ENCODE measurements at regions not wholly inside any gene's neighbourhood (a gene's known extent, or its start where the extent isn't known, plus 50 kb on each side); places are given as distances from the start of the nearest gene placed in this dataset.

GRCh38 chrX:125742811-125743210 is 423.1 kb downstream of the TEX13C start:
- Histone ChIP-seq H3K4me1 (ENCODE audit: control insufficient read depth, low read depth, low read length) (no peaks in the 10 kb centered on the region), H3K4me3 (ENCODE audit: low read length) (no peak overlapping the region), H3K9me3 (ENCODE audit: control insufficient read depth, low read depth, low read length) (peaks cover 8% of the 10 kb centered on the region), H3K9ac (ENCODE audit: low read length) (no peak overlapping the region), H3K36me3 (ENCODE audit: control insufficient read depth, low read depth, low read length) (no peaks in the 10 kb centered on the region), H3K27me3 (ENCODE audit: control insufficient read depth, insufficient read depth, low read length) (no peaks in the 10 kb centered on the region), H3K27ac (ENCODE audit: low read length) (no peak overlapping the region)

GRCh38 chrX:125744914-125745313 is 421.2 kb downstream of the DCAF12L2 start:
- Histone ChIP-seq H3K9me3 (ENCODE audit: control insufficient read depth, low read depth, low read length) (peaks cover 8% of the 10 kb centered on the region), H3K27ac (ENCODE audit: low read length) (no peak overlapping the region), H3K27me3 (ENCODE audit: control insufficient read depth, insufficient read depth, low read length) (no peaks in the 10 kb centered on the region), H3K36me3 (ENCODE audit: control insufficient read depth, low read depth, low read length) (no peaks in the 10 kb centered on the region), H3K4me1 (ENCODE audit: control insufficient read depth, low read depth, low read length) (no peaks in the 10 kb centered on the region), H3K9ac (ENCODE audit: low read length) (no peak overlapping the region), H3K4me3 (ENCODE audit: low read length) (no peak overlapping the region)

- Histone ChIP-seq H3K27ac (ENCODE audit: low read length) (no peak overlapping the region), H3K9me3 (ENCODE audit: control insufficient read depth, low read depth, low read length) (peaks cover 8% of the 10 kb centered on the region), H3K9ac (ENCODE audit: low read length) (no peak overlapping the region), H3K27me3 (ENCODE audit: control insufficient read depth, insufficient read depth, low read length) (no peaks in the 10 kb centered on the region), H3K36me3 (ENCODE audit: control insufficient read depth, low read depth, low read length) (no peaks in the 10 kb centered on the region), H3K4me1 (ENCODE audit: control insufficient read depth, low read depth, low read length) (no peaks in the 10 kb centered on the region), H3K4me3 (ENCODE audit: low read length) (no peak overlapping the region)
Observed at GRCh38 chrX:125757794-125758564, 408.1 kb downstream of the DCAF12L2 start.

GRCh38 chrX:125758819-125759218 is 407.3 kb downstream of the DCAF12L2 start:
- Histone ChIP-seq H3K9me3 (ENCODE audit: control insufficient read depth, low read depth, low read length) (peaks cover 13% of the 10 kb centered on the region), H3K4me3 (ENCODE audit: low read length) (no peak overlapping the region), H3K9ac (ENCODE audit: low read length) (no peak overlapping the region), H3K36me3 (ENCODE audit: control insufficient read depth, low read depth, low read length) (no peaks in the 10 kb centered on the region), H3K4me1 (ENCODE audit: control insufficient read depth, low read depth, low read length) (no peaks in the 10 kb centered on the region), H3K27me3 (ENCODE audit: control insufficient read depth, insufficient read depth, low read length) (no peaks in the 10 kb centered on the region), H3K27ac (ENCODE audit: low read length) (no peak overlapping the region)

- H3K9me3 ChIP-seq (ENCODE audit: control insufficient read depth, low read depth, low read length) = peaks cover 27% of the 10 kb centered on the region
- H3K27ac ChIP-seq (ENCODE audit: low read length) = no peak overlapping the region
- no peak overlapping the region for H3K4me3 ChIP-seq (ENCODE audit: low read length)
- H3K27me3 ChIP-seq (ENCODE audit: control insufficient read depth, insufficient read depth, low read length) = no peaks in the 10 kb centered on the region
- H3K9ac ChIP-seq (ENCODE audit: low read length) = no peak overlapping the region
- H3K36me3 ChIP-seq (ENCODE audit: control insufficient read depth, low read depth, low read length) = no peaks in the 10 kb centered on the region
- no peaks in the 10 kb centered on the region for H3K4me1 ChIP-seq (ENCODE audit: control insufficient read depth, low read depth, low read length)
Observed at GRCh38 chrX:125762954-125763353, 403.1 kb downstream of the DCAF12L2 start.

GRCh38 chrX:125765347-125765746 is 400.7 kb downstream of the DCAF12L2 start:
- Histone ChIP-seq H3K36me3 (ENCODE audit: control insufficient read depth, low read depth, low read length) (no peaks in the 10 kb centered on the region), H3K27me3 (ENCODE audit: control insufficient read depth, insufficient read depth, low read length) (no peaks in the 10 kb centered on the region), H3K4me1 (ENCODE audit: control insufficient read depth, low read depth, low read length) (no peaks in the 10 kb centered on the region), H3K27ac (ENCODE audit: low read length) (no peak overlapping the region), H3K4me3 (ENCODE audit: low read length) (no peak overlapping the region), H3K9ac (ENCODE audit: low read length) (no peak overlapping the region), H3K9me3 (ENCODE audit: control insufficient read depth, low read depth, low read length) (peaks cover 24% of the 10 kb centered on the region)

GRCh38 chrX:125769628-125770027 is 396.5 kb downstream of the DCAF12L2 start:
- H3K9ac ChIP-seq (ENCODE audit: low read length) = no peak overlapping the region
- no peaks in the 10 kb centered on the region for H3K36me3 ChIP-seq (ENCODE audit: control insufficient read depth, low read depth, low read length)
- H3K4me3 ChIP-seq (ENCODE audit: low read length) = no peak overlapping the region
- H3K27me3 ChIP-seq (ENCODE audit: control insufficient read depth, insufficient read depth, low read length) = no peaks in the 10 kb centered on the region
- H3K4me1 ChIP-seq (ENCODE audit: control insufficient read depth, low read depth, low read length) = no peaks in the 10 kb centered on the region
- no peak overlapping the region for H3K27ac ChIP-seq (ENCODE audit: low read length)
- H3K9me3 ChIP-seq (ENCODE audit: control insufficient read depth, low read depth, low read length) = peaks cover 10% of the 10 kb centered on the region

- Histone ChIP-seq H3K9me3 (ENCODE audit: control insufficient read depth, low read depth, low read length) (peaks cover 16% of the 10 kb centered on the region), H3K36me3 (ENCODE audit: control insufficient read depth, low read depth, low read length) (no peaks in the 10 kb centered on the region)
Observed at GRCh38 chrX:125778261-125778660, 387.8 kb downstream of the DCAF12L2 start.

GRCh38 chrX:125782184-125782583 is 383.9 kb downstream of the DCAF12L2 start:
- Histone ChIP-seq H3K27me3 (ENCODE audit: control insufficient read depth, insufficient read depth, low read length) (no peaks in the 10 kb centered on the region), H3K4me3 (ENCODE audit: low read length) (no peak overlapping the region), H3K27ac (ENCODE audit: low read length) (no peak overlapping the region), H3K4me1 (ENCODE audit: control insufficient read depth, low read depth, low read length) (no peaks in the 10 kb centered on the region), H3K9me3 (ENCODE audit: control insufficient read depth, low read depth, low read length) (peaks cover 19% of the 10 kb centered on the region), H3K36me3 (ENCODE audit: control insufficient read depth, low read depth, low read length) (no peaks in the 10 kb centered on the region), H3K9ac (ENCODE audit: low read length) (no peak overlapping the region)

More at GRCh38 chrX:125778261-125778660, 387.8 kb downstream of the DCAF12L2 start:
- H3K4me3 ChIP-seq (ENCODE audit: low read length) = no peak overlapping the region
- H3K27me3 ChIP-seq (ENCODE audit: control insufficient read depth, insufficient read depth, low read length) = no peaks in the 10 kb centered on the region
- H3K27ac ChIP-seq (ENCODE audit: low read length) = no peak overlapping the region
- no peaks in the 10 kb centered on the region for H3K4me1 ChIP-seq (ENCODE audit: control insufficient read depth, low read depth, low read length)
- H3K9ac ChIP-seq (ENCODE audit: low read length) = no peak overlapping the region

GRCh38 chrX:125786316-125786715 is 379.8 kb downstream of the DCAF12L2 start:
- no peaks in the 10 kb centered on the region for H3K27me3 ChIP-seq (ENCODE audit: control insufficient read depth, insufficient read depth, low read length)
- no peaks in the 10 kb centered on the region for H3K36me3 ChIP-seq (ENCODE audit: control insufficient read depth, low read depth, low read length)
- no peak overlapping the region for H3K4me3 ChIP-seq (ENCODE audit: low read length)
- no peak overlapping the region for H3K9ac ChIP-seq (ENCODE audit: low read length)
- H3K4me1 ChIP-seq (ENCODE audit: control insufficient read depth, low read depth, low read length) = no peaks in the 10 kb centered on the region
- H3K27ac ChIP-seq (ENCODE audit: low read length) = no peak overlapping the region
- H3K9me3 ChIP-seq (ENCODE audit: control insufficient read depth, low read depth, low read length) = peaks cover 22% of the 10 kb centered on the region

GRCh38 chrX:125791787-125792186 is 374.3 kb downstream of the DCAF12L2 start:
- no peaks in the 10 kb centered on the region for H3K27me3 ChIP-seq (ENCODE audit: control insufficient read depth, insufficient read depth, low read length)
- peaks cover 8% of the 10 kb centered on the region for H3K9me3 ChIP-seq (ENCODE audit: control insufficient read depth, low read depth, low read length)
- no peak overlapping the region for H3K27ac ChIP-seq (ENCODE audit: low read length)
- H3K4me3 ChIP-seq (ENCODE audit: low read length) = no peak overlapping the region
- no peaks in the 10 kb centered on the region for H3K4me1 ChIP-seq (ENCODE audit: control insufficient read depth, low read depth, low read length)
- no peaks in the 10 kb centered on the region for H3K36me3 ChIP-seq (ENCODE audit: control insufficient read depth, low read depth, low read length)
- H3K9ac ChIP-seq (ENCODE audit: low read length) = no peak overlapping the region

- no peak overlapping the region for H3K9ac ChIP-seq (ENCODE audit: low read length)
- no peak overlapping the region for H3K27ac ChIP-seq (ENCODE audit: low read length)
- H3K9me3 ChIP-seq (ENCODE audit: control insufficient read depth, low read depth, low read length) = peaks cover 10% of the 10 kb centered on the region
- H3K4me3 ChIP-seq (ENCODE audit: low read length) = no peak overlapping the region
- no peaks in the 10 kb centered on the region for H3K4me1 ChIP-seq (ENCODE audit: control insufficient read depth, low read depth, low read length)
- no peaks in the 10 kb centered on the region for H3K27me3 ChIP-seq (ENCODE audit: control insufficient read depth, insufficient read depth, low read length)
- no peaks in the 10 kb centered on the region for H3K36me3 ChIP-seq (ENCODE audit: control insufficient read depth, low read depth, low read length)
Observed at GRCh38 chrX:125810856-125811255, 355.2 kb downstream of the DCAF12L2 start.

Measured in iPS-18a (cell line).